Neural progenitor cell (in vitro differentiated cells): ENCODE measurements at regions not wholly inside any gene's neighbourhood (a gene's known extent, or its start where the extent isn't known, plus 50 kb on each side); places are given as distances from the start of the nearest gene placed in this dataset.

Experiments
- DNase-seq: peaks from one replicate; pipeline ENCODE4 v3.0.0-alpha.2; 2016; ENCODE audit warnings: low spot score
- H2AFZ ChIP-seq: fragments of 200-600 bp; sonication (generic); replicated peaks from 2 replicates; pipeline ENCODE4 v1.6.1; 2016; ENCODE audit warnings: antibody characterized with exemption
- H3F3A ChIP-seq: fragments of 200-600 bp; sonication (generic); 2 replicates; pipeline ENCODE4 v1.6.1; 2016; ENCODE audit warnings: antibody characterized with exemption, low read depth
- H3K27ac ChIP-seq: fragments of 200-600 bp; sonication (generic); 2 replicates; pipeline ENCODE4 v1.5.1; 2016; ENCODE audit warnings: mild to moderate bottlenecking
- H3K27me3 ChIP-seq: fragments of 200-600 bp; sonication (generic); 2 replicates; pipeline ENCODE4 v1.6.1; 2016; ENCODE audit warnings: mild to moderate bottlenecking, moderate library complexity
- H3K36me3 ChIP-seq: fragments of 200-600 bp; sonication (generic); 2 replicates; pipeline ENCODE4 v1.5.1; 2016
- H3K4me1 ChIP-seq: fragments of 200-600 bp; sonication (generic); 2 replicates; pipeline ENCODE4 v1.6.1; 2016; ENCODE audit warnings: mixed run types
- H3K4me2 ChIP-seq: fragments of 200-600 bp; sonication (generic); 2 replicates; pipeline ENCODE4 v1.6.1; 2016
- H3K4me3 ChIP-seq: fragments of 200-600 bp; sonication (generic); 2 replicates; pipeline ENCODE4 v1.5.1; 2016
- H3K79me2 ChIP-seq: fragments of 200-600 bp; sonication (generic); 2 replicates; pipeline ENCODE4 v1.6.1; 2016; ENCODE audit warnings: low read depth
- H3K9ac ChIP-seq: fragments of 200-600 bp; sonication (generic); 2 replicates; pipeline ENCODE4 v1.6.1; 2016
- H3K9me3 ChIP-seq: fragments of 200-600 bp; sonication (generic); 2 replicates; pipeline ENCODE4 v1.5.1; 2016; ENCODE audit warnings: low read depth
- H4K20me1 ChIP-seq: fragments of 200-600 bp; sonication (generic); 2 replicates; pipeline ENCODE4 v1.6.1; 2016; ENCODE audit warnings: low read depth
- H3K27ac Mint-ChIP-seq: 3 replicates; pipeline ENCODE4 v1.8.0; 2021; ENCODE audit warnings: mixed read lengths
- H3K27me3 Mint-ChIP-seq: 2 replicates; pipeline ENCODE4 v1.8.0; 2022; ENCODE audit warnings: low read depth, mild to moderate bottlenecking, inconsistent platforms, moderate library complexity, mixed read lengths; ENCODE audit not compliant: insufficient read depth
- H3K36me3 Mint-ChIP-seq: 3 replicates; pipeline ENCODE4 v1.8.0; 2021; ENCODE audit warnings: mixed read lengths
- H3K4me1 Mint-ChIP-seq: 3 replicates; pipeline ENCODE4 v1.8.0; 2021; ENCODE audit warnings: mixed read lengths
- H3K4me3 Mint-ChIP-seq: 3 replicates; pipeline ENCODE4 v1.8.0; 2021; ENCODE audit warnings: mild to moderate bottlenecking, moderate library complexity, mixed read lengths
- H3K9me3 Mint-ChIP-seq: 3 replicates; pipeline ENCODE4 v1.8.0; 2020; ENCODE audit warnings: mixed read lengths
- CTCF ChIP-seq: fragments of 200-600 bp; sonication (generic); IDR thresholded peaks from 2 replicates; pipeline ENCODE4 v1.5.1; 2017; ENCODE audit warnings: antibody characterized with exemption, mild to moderate bottlenecking
- EZH2 ChIP-seq: fragments of 200-600 bp; sonication (generic); IDR thresholded peaks from 2 replicates; pipeline ENCODE4 v1.6.1; 2017; ENCODE audit warnings: antibody characterized with exemption, mild to moderate bottlenecking, moderate library complexity
- EZH2phosphoT487 ChIP-seq: fragments of 200-600 bp; sonication (generic); IDR thresholded peaks from 2 replicates; pipeline ENCODE4 v1.6.1; 2017; ENCODE audit warnings: antibody characterized with exemption

GRCh38 chr4:125994430-125994829 is 679.7 kb downstream of the FAT4 start:
- TF ChIP-seq EZH2: no peak
- TF ChIP-seq EZH2phosphoT487: no peak
- no peak for TF ChIP-seq CTCF
- Histone ChIP-seq H2AFZ (no peak overlapping the region), H3K9me3 (no peaks in the 10 kb centered on the region), H3K36me3 (no peaks in the 10 kb centered on the region), H3K79me2 (no peaks in the 10 kb centered on the region), H3K27ac (no peak overlapping the region), H4K20me1 (no peaks in the 10 kb centered on the region), H3K4me1 (no peaks in the 10 kb centered on the region), H3K9ac (no peak overlapping the region), H3K4me2 (no peak overlapping the region), H3F3A (no peaks in the 10 kb centered on the region), H3K27me3 (no peaks in the 10 kb centered on the region), H3K4me3 (no peak overlapping the region)
- no peak for DNase-seq
- Mint-ChIP-seq H3K4me1 (no peaks in the 10 kb centered on the region), H3K4me3 (no peak overlapping the region), H3K27me3 (no peaks in the 10 kb centered on the region), H3K9me3 (no peaks in the 10 kb centered on the region), H3K36me3 (no peaks in the 10 kb centered on the region), H3K27ac (no peak overlapping the region)

GRCh38 chr4:126004941-126005340 is 690.2 kb downstream of the FAT4 start:
- Histone ChIP-seq H3F3A (no peaks in the 10 kb centered on the region), H3K27ac (no peak overlapping the region), H3K27me3 (no peaks in the 10 kb centered on the region), H3K4me2 (no peak overlapping the region), H3K79me2 (no peaks in the 10 kb centered on the region), H4K20me1 (no peaks in the 10 kb centered on the region), H3K9me3 (no peaks in the 10 kb centered on the region), H2AFZ (peak overlapping the region; percentile 4), H3K4me1 (peaks cover 3% of the 10 kb centered on the region), H3K9ac (no peak overlapping the region), H3K36me3 (no peaks in the 10 kb centered on the region), H3K4me3 (no peak overlapping the region)
- Mint-ChIP-seq H3K27ac (no peak overlapping the region), H3K36me3 (no peaks in the 10 kb centered on the region), H3K4me1 (peaks cover 8% of the 10 kb centered on the region), H3K27me3 (peaks cover 4% of the 10 kb centered on the region), H3K9me3 (peaks cover 3% of the 10 kb centered on the region), H3K4me3 (no peak overlapping the region)
- no peak for TF ChIP-seq EZH2
- no peak for TF ChIP-seq EZH2phosphoT487
- no peak for TF ChIP-seq CTCF
- peak; percentile 3 for DNase-seq

GRCh38 chr4:126007142-126007541 is 692.4 kb downstream of the FAT4 start:
- Histone ChIP-seq H3K9me3 (no peaks in the 10 kb centered on the region), H3K4me3 (no peak overlapping the region), H3F3A (no peaks in the 10 kb centered on the region), H3K27me3 (no peaks in the 10 kb centered on the region), H3K79me2 (no peaks in the 10 kb centered on the region), H3K36me3 (no peaks in the 10 kb centered on the region), H3K4me1 (peaks cover 3% of the 10 kb centered on the region), H3K27ac (no peak overlapping the region), H3K9ac (no peak overlapping the region), H4K20me1 (no peaks in the 10 kb centered on the region), H2AFZ (no peak overlapping the region), H3K4me2 (no peak overlapping the region)
- peaks cover 10% of the 10 kb centered on the region for H3K9me3 Mint-ChIP-seq
- peaks cover 2% of the 10 kb centered on the region for H3K27me3 Mint-ChIP-seq
- H3K27ac Mint-ChIP-seq: no peak overlapping the region
- no peaks in the 10 kb centered on the region for H3K36me3 Mint-ChIP-seq
- TF ChIP-seq CTCF (no peak), EZH2 (no peak), EZH2phosphoT487 (no peak)
- no peak overlapping the region for H3K4me3 Mint-ChIP-seq
- H3K4me1 Mint-ChIP-seq: peaks cover 8% of the 10 kb centered on the region
- no peak for DNase-seq
